ENCODE measurements at regions not wholly inside any gene's neighbourhood (a gene's known extent, or its start where the extent isn't known, plus 50 kb on each side); places are given as distances from the start of the nearest gene placed in this dataset.

- Histone ChIP-seq H3K4me1 (ENCODE audit: control insufficient read depth in 2 of 2, insufficient read depth in 2 of 2, low read length in 2 of 2) (no peaks in the 10 kb centered on the region), H3K36me3 (ENCODE audit: control insufficient read depth in 2 of 2, insufficient read depth in 2 of 2, low read length in 1 of 2) (no peaks in the 10 kb centered on the region), H3K4me3 (ENCODE audit: low read length in 2 of 2) (no peak overlapping the region), H3K27me3 (ENCODE audit: control insufficient read depth in 2 of 2, insufficient read depth in 1 of 2, low read length in 1 of 2) (no peaks in the 10 kb centered on the region), H3K9me3 (ENCODE audit: control insufficient read depth in 2 of 2, insufficient read depth in 1 of 2, low read length in 1 of 2) (no peaks in the 10 kb centered on the region), H3K27ac (ENCODE audit: low read depth in 1 of 2, low read length in 1 of 2) (no peak overlapping the region)
- no peak for DNase-seq (ENCODE audit: low read depth in 6 of 9, low spot score in 9 of 9)
Observed at GRCh38 chr4:120139392-120139791, 72.7 kb upstream of the MAD2L1 start.

GRCh38 chr4:120132935-120133334, 66.3 kb upstream of the MAD2L1 start:
- H3K36me3 ChIP-seq (ENCODE audit: control insufficient read depth in 2 of 2, insufficient read depth in 2 of 2, low read length in 1 of 2) = no peaks in the 10 kb centered on the region
- H3K9me3 ChIP-seq (ENCODE audit: control insufficient read depth in 2 of 2, insufficient read depth in 1 of 2, low read length in 1 of 2) = no peaks in the 10 kb centered on the region
- WGBS = 72% methylated on average over 2 of the region's 2 CpGs
- no peaks in the 10 kb centered on the region for H3K4me1 ChIP-seq (ENCODE audit: control insufficient read depth in 2 of 2, insufficient read depth in 2 of 2, low read length in 2 of 2)
- H3K27me3 ChIP-seq (ENCODE audit: control insufficient read depth in 2 of 2, insufficient read depth in 1 of 2, low read length in 1 of 2) = no peaks in the 10 kb centered on the region
- H3K4me3 ChIP-seq (ENCODE audit: low read length in 2 of 2) = no peak overlapping the region
- DNase-seq (ENCODE audit: low read depth in 6 of 9, low spot score in 9 of 9) = no peak
- no peak overlapping the region for H3K27ac ChIP-seq (ENCODE audit: low read depth in 1 of 2, low read length in 1 of 2)

- Histone ChIP-seq H3K36me3 (ENCODE audit: control insufficient read depth in 2 of 2, insufficient read depth in 2 of 2, low read length in 1 of 2) (no peaks in the 10 kb centered on the region), H3K4me3 (ENCODE audit: low read length in 2 of 2) (no peak overlapping the region), H3K9me3 (ENCODE audit: control insufficient read depth in 2 of 2, insufficient read depth in 1 of 2, low read length in 1 of 2) (no peaks in the 10 kb centered on the region), H3K4me1 (ENCODE audit: control insufficient read depth in 2 of 2, insufficient read depth in 2 of 2, low read length in 2 of 2) (no peaks in the 10 kb centered on the region), H3K27ac (ENCODE audit: low read depth in 1 of 2, low read length in 1 of 2) (no peak overlapping the region), H3K27me3 (ENCODE audit: control insufficient read depth in 2 of 2, insufficient read depth in 1 of 2, low read length in 1 of 2) (no peaks in the 10 kb centered on the region)
- 51% methylated on average over 2 of the region's 2 CpGs for WGBS
- DNase-seq (ENCODE audit: low read depth in 6 of 9, low spot score in 9 of 9) = no peak
Observed at GRCh38 chr4:120130786-120131185, 64.1 kb upstream of the MAD2L1 start.
